Stomach (tissue), 4 donors: ENCODE measurements at regions not wholly inside any gene's neighbourhood (a gene's known extent, or its start where the extent isn't known, plus 50 kb on each side); places are given as distances from the start of the nearest gene placed in this dataset.

ENCODE experiments used
- EP300 ChIP-seq: sonication (generic); formaldehyde crosslinking; IDR thresholded peaks from one replicate; pipeline ENCODE4 v1.6.1; 2017; ENCODE audit warnings: antibody characterized with exemption
- POLR2A ChIP-seq, 4 donors: fragments of 450-650 bp; IDR thresholded peaks; one replicate each; pipeline ENCODE4 v1.6.1; 2016; ENCODE audit warnings: antibody characterized with exemption in 4 of 4, control low read depth in 2 of 4, mild to moderate bottlenecking in 1 of 4, moderate library complexity in 1 of 4
- POLR2AphosphoS5 ChIP-seq, 3 donors: sonication (generic); formaldehyde crosslinking; IDR thresholded peaks; one replicate each; pipeline ENCODE4 v1.6.1; 2016; ENCODE audit warnings: antibody characterized with exemption in 3 of 3
- TF ChIP-seq, protein P1 (sequence below), 7 experiments: fragments of 450-650 bp in 4 of 7; fragments of 200-600 bp in 3 of 7; sonication (generic) in 3 of 7; IDR thresholded peaks; one replicate each; pipeline ENCODE4 v1.5.1; 2016 to 2019; ENCODE audit warnings: antibody characterized with exemption in 7 of 7, control low read depth in 2 of 7, mild to moderate bottlenecking in 1 of 7

- TF ChIP-seq POLR2A (IDR thresholded peaks at IDR 0.05) (no peak), EP300 (no peak), POLR2AphosphoS5 (IDR thresholded peaks at IDR 0.05) (no peak)
- TF ChIP-seq, protein P1, sequence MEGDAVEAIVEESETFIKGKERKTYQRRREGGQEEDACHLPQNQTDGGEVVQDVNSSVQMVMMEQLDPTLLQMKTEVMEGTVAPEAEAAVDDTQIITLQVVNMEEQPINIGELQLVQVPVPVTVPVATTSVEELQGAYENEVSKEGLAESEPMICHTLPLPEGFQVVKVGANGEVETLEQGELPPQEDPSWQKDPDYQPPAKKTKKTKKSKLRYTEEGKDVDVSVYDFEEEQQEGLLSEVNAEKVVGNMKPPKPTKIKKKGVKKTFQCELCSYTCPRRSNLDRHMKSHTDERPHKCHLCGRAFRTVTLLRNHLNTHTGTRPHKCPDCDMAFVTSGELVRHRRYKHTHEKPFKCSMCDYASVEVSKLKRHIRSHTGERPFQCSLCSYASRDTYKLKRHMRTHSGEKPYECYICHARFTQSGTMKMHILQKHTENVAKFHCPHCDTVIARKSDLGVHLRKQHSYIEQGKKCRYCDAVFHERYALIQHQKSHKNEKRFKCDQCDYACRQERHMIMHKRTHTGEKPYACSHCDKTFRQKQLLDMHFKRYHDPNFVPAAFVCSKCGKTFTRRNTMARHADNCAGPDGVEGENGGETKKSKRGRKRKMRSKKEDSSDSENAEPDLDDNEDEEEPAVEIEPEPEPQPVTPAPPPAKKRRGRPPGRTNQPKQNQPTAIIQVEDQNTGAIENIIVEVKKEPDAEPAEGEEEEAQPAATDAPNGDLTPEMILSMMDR (IDR thresholded peaks at IDR 0.05), result no peak
Measured at GRCh38 chr3:113147681-113148261, 63.6 kb upstream of the BOC start.
